IPS-15b (cell line): ENCODE measurements at regions not wholly inside any gene's neighbourhood (a gene's known extent, or its start where the extent isn't known, plus 50 kb on each side); places are given as distances from the start of the nearest gene placed in this dataset.

Source experiments
- H3K27me3 ChIP-seq: one replicate; pipeline ENCODE4 v1.6.1; 2013; ENCODE audit warnings: low read length; ENCODE audit not compliant: control insufficient read depth, insufficient read depth
- H3K36me3 ChIP-seq: one replicate; pipeline ENCODE4 v1.6.1; 2013; ENCODE audit warnings: low read length; ENCODE audit not compliant: control insufficient read depth, insufficient read depth
- H3K4me1 ChIP-seq: one replicate; pipeline ENCODE4 v1.6.1; 2013; ENCODE audit warnings: mild to moderate bottlenecking, low read length; ENCODE audit not compliant: control insufficient read depth, insufficient read depth
- H3K4me3 ChIP-seq: one replicate; pipeline ENCODE4 v1.5.1; 2013; ENCODE audit warnings: low read depth, low read length
- H3K9ac ChIP-seq: one replicate; pipeline ENCODE4 v1.6.1; 2013; ENCODE audit warnings: low read depth, mild to moderate bottlenecking, low read length
- H3K9me3 ChIP-seq: one replicate; pipeline ENCODE4 v1.6.1; 2013; ENCODE audit warnings: mild to moderate bottlenecking, low read length; ENCODE audit not compliant: control insufficient read depth, insufficient read depth

DNA sequence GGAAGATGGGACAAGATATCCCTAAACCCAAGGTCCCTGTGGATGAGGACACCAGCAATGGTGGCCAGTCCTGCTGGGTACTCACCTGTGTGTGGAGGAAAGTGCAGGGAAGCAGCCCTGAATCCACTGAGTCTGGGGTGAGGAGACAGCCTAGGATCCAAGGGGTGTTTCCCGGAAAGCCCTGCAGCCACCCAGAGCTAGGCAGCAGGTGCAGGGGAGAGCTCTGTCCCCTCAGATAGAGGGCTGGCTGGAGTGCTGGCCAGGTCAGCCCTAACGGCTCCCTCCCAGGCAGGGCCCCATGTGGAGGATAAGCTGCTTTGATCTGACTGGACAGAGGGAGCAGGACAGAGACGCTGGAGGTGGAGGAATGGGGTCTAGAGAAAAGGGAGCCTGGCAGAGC lies 344.7 kb upstream of the IRX4 start:
- Histone ChIP-seq H3K36me3 (no peaks in the 10 kb centered on the region), H3K27me3 (no peaks in the 10 kb centered on the region), H3K4me3 (no peak overlapping the region), H3K9me3 (no peaks in the 10 kb centered on the region), H3K4me1 (no peaks in the 10 kb centered on the region), H3K9ac (no peak overlapping the region)

DNA sequence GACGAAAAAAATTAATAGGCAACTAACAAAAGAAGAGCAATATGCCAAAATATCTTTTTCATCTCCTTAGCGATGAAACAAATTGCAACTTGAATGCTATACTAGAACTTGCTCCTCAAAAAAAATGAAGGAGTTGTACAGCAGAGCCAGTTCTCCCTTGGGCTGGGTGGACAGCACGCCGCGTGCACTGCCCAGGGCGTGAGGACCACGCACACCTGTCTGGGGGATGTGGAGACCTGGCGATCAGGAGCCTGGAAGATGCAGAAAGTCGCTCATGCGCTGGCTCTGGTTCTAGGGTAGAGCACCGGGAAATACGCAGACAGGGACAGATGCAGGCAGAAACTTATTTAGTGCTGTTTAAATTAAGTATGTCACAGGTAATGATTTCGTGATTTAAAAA lies 342.0 kb upstream of the IRX4 start:
- no peaks in the 10 kb centered on the region for H3K27me3 ChIP-seq
- H3K9me3 ChIP-seq, result no peaks in the 10 kb centered on the region
- H3K36me3 ChIP-seq, result no peaks in the 10 kb centered on the region
- no peak overlapping the region for H3K9ac ChIP-seq
- H3K4me3 ChIP-seq, result no peak overlapping the region
- H3K4me1 ChIP-seq, result no peaks in the 10 kb centered on the region

GRCh38 chr5:2223303-2223702 lies 340.6 kb upstream of the IRX4 start:
- H3K9ac ChIP-seq, result no peak overlapping the region
- H3K9me3 ChIP-seq, result no peaks in the 10 kb centered on the region
- no peaks in the 10 kb centered on the region for H3K36me3 ChIP-seq
- no peaks in the 10 kb centered on the region for H3K27me3 ChIP-seq
- no peaks in the 10 kb centered on the region for H3K4me1 ChIP-seq
- no peak overlapping the region for H3K4me3 ChIP-seq

GRCh38 chr5:2222246-2222992 lies 339.7 kb upstream of the IRX4 start:
- Histone ChIP-seq H3K27me3 (no peaks in the 10 kb centered on the region), H3K4me3 (no peak overlapping the region), H3K36me3 (no peaks in the 10 kb centered on the region), H3K4me1 (no peaks in the 10 kb centered on the region), H3K9ac (no peak overlapping the region), H3K9me3 (no peaks in the 10 kb centered on the region)

DNA sequence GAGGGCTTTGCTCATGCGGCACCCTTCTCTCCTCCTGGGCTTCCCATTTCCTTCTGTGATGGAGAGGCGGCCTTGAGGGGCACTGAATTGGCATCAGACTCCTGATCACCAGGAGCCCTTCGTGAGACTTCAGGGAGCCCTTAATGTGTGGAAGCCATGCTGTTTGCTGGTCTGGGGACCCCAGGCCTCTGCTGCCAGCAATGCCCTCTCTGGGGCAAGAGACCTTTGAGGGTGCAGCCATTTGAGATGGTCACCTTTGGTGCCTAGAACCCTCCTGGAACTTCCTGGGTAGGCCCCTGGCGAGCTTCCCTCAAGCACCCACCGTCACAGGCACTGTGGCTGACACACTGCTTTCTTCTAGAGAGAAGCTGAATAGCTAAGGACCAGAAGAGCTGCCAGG lies 338.7 kb upstream of the IRX4 start:
- Histone ChIP-seq H3K27me3 (no peaks in the 10 kb centered on the region), H3K36me3 (no peaks in the 10 kb centered on the region), H3K4me3 (no peak overlapping the region), H3K4me1 (no peaks in the 10 kb centered on the region), H3K9ac (no peak overlapping the region), H3K9me3 (no peaks in the 10 kb centered on the region)

GRCh38 chr5:2220741-2221140 lies 338.0 kb upstream of the IRX4 start:
- H3K9ac ChIP-seq, result no peak overlapping the region
- no peaks in the 10 kb centered on the region for H3K27me3 ChIP-seq
- H3K36me3 ChIP-seq, result no peaks in the 10 kb centered on the region
- no peak overlapping the region for H3K4me3 ChIP-seq
- no peaks in the 10 kb centered on the region for H3K4me1 ChIP-seq
- H3K9me3 ChIP-seq, result no peaks in the 10 kb centered on the region

GRCh38 chr5:2219149-2219776 lies 336.5 kb upstream of the IRX4 start:
- Histone ChIP-seq H3K4me3 (no peak overlapping the region), H3K27me3 (no peaks in the 10 kb centered on the region), H3K9ac (no peak overlapping the region), H3K4me1 (no peaks in the 10 kb centered on the region), H3K9me3 (no peaks in the 10 kb centered on the region), H3K36me3 (no peaks in the 10 kb centered on the region)

- no peak overlapping the region for H3K4me3 ChIP-seq
- H3K4me1 ChIP-seq, result no peaks in the 10 kb centered on the region
- H3K9ac ChIP-seq, result no peak overlapping the region
- H3K9me3 ChIP-seq, result no peaks in the 10 kb centered on the region
- H3K36me3 ChIP-seq, result no peaks in the 10 kb centered on the region
- H3K27me3 ChIP-seq, result no peaks in the 10 kb centered on the region
These were observed 334.5 kb upstream of the IRX4 start for GRCh38 chr5:2217219-2217618.

- H3K27me3 ChIP-seq, result no peaks in the 10 kb centered on the region
- no peaks in the 10 kb centered on the region for H3K9me3 ChIP-seq
- H3K4me1 ChIP-seq, result no peaks in the 10 kb centered on the region
- H3K36me3 ChIP-seq, result no peaks in the 10 kb centered on the region
- no peak overlapping the region for H3K9ac ChIP-seq
- no peak overlapping the region for H3K4me3 ChIP-seq
These were observed 332.3 kb upstream of the IRX4 start for GRCh38 chr5:2214910-2215590.

GRCh38 chr5:2213121-2213730 lies 330.5 kb upstream of the IRX4 start:
- Histone ChIP-seq H3K36me3 (no peaks in the 10 kb centered on the region), H3K27me3 (no peaks in the 10 kb centered on the region), H3K9ac (no peak overlapping the region), H3K4me3 (no peak overlapping the region), H3K4me1 (no peaks in the 10 kb centered on the region), H3K9me3 (no peaks in the 10 kb centered on the region)

DNA sequence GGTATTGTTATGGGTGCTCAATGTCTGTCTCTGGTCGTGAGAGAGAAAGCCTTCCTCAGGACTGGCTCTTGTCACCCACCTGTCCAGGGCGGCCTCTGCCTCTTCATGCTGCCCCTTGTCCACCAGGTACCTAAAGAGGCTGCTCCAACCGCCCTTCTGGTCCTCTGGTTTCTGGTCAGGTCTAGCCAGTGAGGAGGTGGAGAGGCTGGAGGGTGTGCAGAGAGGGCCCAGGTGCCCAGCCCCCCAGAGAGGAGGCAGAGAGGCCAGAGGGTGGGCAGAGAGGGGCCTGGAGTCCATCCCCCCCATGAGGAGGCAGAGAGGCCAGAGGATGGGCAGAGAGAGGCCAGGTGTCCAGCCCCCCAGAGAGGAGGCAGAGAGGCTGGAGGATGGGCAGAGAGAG lies 329.8 kb upstream of the IRX4 start:
- H3K4me1 ChIP-seq, result no peaks in the 10 kb centered on the region
- no peak overlapping the region for H3K9ac ChIP-seq
- no peak overlapping the region for H3K4me3 ChIP-seq
- H3K27me3 ChIP-seq, result no peaks in the 10 kb centered on the region
- H3K9me3 ChIP-seq, result no peaks in the 10 kb centered on the region
- H3K36me3 ChIP-seq, result no peaks in the 10 kb centered on the region

DNA sequence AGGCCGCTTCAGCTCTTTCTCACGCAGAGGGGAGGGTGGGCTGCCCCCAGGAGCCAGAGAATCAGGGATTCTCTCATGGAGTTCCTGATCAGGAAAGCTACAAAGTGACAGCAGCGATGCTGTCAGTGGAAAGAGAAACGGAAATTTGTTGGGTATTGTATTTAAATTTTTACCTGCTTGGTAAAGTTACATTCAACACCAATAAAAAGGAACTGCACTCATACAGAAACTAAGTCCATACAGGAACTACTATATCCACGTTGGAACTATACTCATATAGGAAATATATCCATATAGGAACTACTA lies 325.5 kb upstream of the IRX4 start:
- Histone ChIP-seq H3K27me3 (no peaks in the 10 kb centered on the region), H3K9me3 (no peaks in the 10 kb centered on the region), H3K4me3 (no peak overlapping the region), H3K36me3 (no peaks in the 10 kb centered on the region), H3K4me1 (no peaks in the 10 kb centered on the region), H3K9ac (no peak overlapping the region)
